H9 (cell line): ENCODE measurements at regions not wholly inside any gene's neighbourhood (a gene's known extent, or its start where the extent isn't known, plus 50 kb on each side); places are given as distances from the start of the nearest gene placed in this dataset.

Experiments
- DNase-seq: peaks from one replicate; pipeline ENCODE4 v3.0.0-alpha.2; 2017
- H2AFZ ChIP-seq: one replicate; pipeline ENCODE4 v1.6.1; 2013; ENCODE audit warnings: mild to moderate bottlenecking, low read length, control low read depth, moderate library complexity
- H2AK5ac ChIP-seq: 2 replicates; pipeline ENCODE4 v1.6.1; 2013; ENCODE audit warnings: low read length, control low read depth, mixed read lengths; ENCODE audit not compliant: insufficient read length
- H2BK120ac ChIP-seq: one replicate; pipeline ENCODE4 v1.6.1; 2013; ENCODE audit warnings: low read depth, mild to moderate bottlenecking, low read length, control low read depth, inconsistent platforms; ENCODE audit not compliant: poor library complexity, severe bottlenecking
- H2BK12ac ChIP-seq: 2 replicates; pipeline ENCODE4 v1.6.1; 2013; ENCODE audit warnings: low read length, control low read depth, mixed read lengths, low read depth; ENCODE audit not compliant: insufficient read length
- H2BK15ac ChIP-seq: 2 replicates; pipeline ENCODE4 v1.6.1; 2013; ENCODE audit warnings: low read depth, low read length, control low read depth
- H2BK20ac ChIP-seq: one replicate; pipeline ENCODE4 v1.6.1; 2013; ENCODE audit warnings: low read depth, mild to moderate bottlenecking, low read length, control low read depth, inconsistent platforms; ENCODE audit not compliant: poor library complexity, severe bottlenecking
- H2BK5ac ChIP-seq: 2 replicates; pipeline ENCODE4 v1.6.1; 2013; ENCODE audit warnings: low read length, control low read depth, mixed read lengths; ENCODE audit not compliant: insufficient read length
- H3K14ac ChIP-seq: 2 replicates; pipeline ENCODE4 v1.6.1; 2013; ENCODE audit warnings: low read length, control low read depth; ENCODE audit not compliant: insufficient read depth
- H3K18ac ChIP-seq: 2 replicates; pipeline ENCODE4 v1.6.1; 2013; ENCODE audit warnings: low read depth, mild to moderate bottlenecking, mixed read lengths, low read length, control low read depth; ENCODE audit not compliant: insufficient read length
- H3K23ac ChIP-seq: 2 replicates; pipeline ENCODE4 v1.6.1; 2013; ENCODE audit warnings: low read length, control low read depth, mixed read lengths, low read depth; ENCODE audit not compliant: insufficient read length
- H3K23me2 ChIP-seq: 2 replicates; pipeline ENCODE4 v1.6.1; 2013; ENCODE audit warnings: low read depth, mild to moderate bottlenecking, mixed read lengths, low read length, control low read depth; ENCODE audit not compliant: insufficient read length, poor library complexity, severe bottlenecking
- H3K27ac ChIP-seq: 2 replicates; pipeline ENCODE4 v1.5.1; 2013; ENCODE audit warnings: low read length, control low read depth, mixed read lengths, low read depth; ENCODE audit not compliant: insufficient read length
- H3K27me3 ChIP-seq: 2 replicates; pipeline ENCODE4 v1.6.1; 2013; ENCODE audit warnings: low read length, control low read depth, inconsistent platforms; ENCODE audit not compliant: insufficient read depth
- H3K4ac ChIP-seq: 2 replicates; pipeline ENCODE4 v1.6.1; 2013; ENCODE audit warnings: low read depth, mild to moderate bottlenecking, control low read depth, inconsistent platforms, low read length, moderate library complexity
- H3K4me1 ChIP-seq: 2 replicates; pipeline ENCODE4 v1.6.1; 2013; ENCODE audit warnings: low read length, control low read depth, inconsistent platforms; ENCODE audit not compliant: insufficient read depth
- H3K4me2 ChIP-seq: 2 replicates; pipeline ENCODE4 v1.6.1; 2013; ENCODE audit warnings: low read length, control low read depth, mixed read lengths; ENCODE audit not compliant: insufficient read length, insufficient read depth
- H3K56ac ChIP-seq: 2 replicates; pipeline ENCODE4 v1.6.1; 2013; ENCODE audit warnings: low read depth, mild to moderate bottlenecking, mixed read lengths, low read length, control low read depth; ENCODE audit not compliant: insufficient read length
- H3K79me1 ChIP-seq: 2 replicates; pipeline ENCODE4 v1.6.1; 2013; ENCODE audit warnings: low read depth, mild to moderate bottlenecking, moderate library complexity, low read length, control low read depth, inconsistent platforms; ENCODE audit not compliant: insufficient read depth, poor library complexity, severe bottlenecking
- H3K79me2 ChIP-seq: 2 replicates; pipeline ENCODE4 v1.6.1; 2013; ENCODE audit warnings: low read length, control low read depth, inconsistent platforms; ENCODE audit not compliant: insufficient read depth
- H3K9ac ChIP-seq: 2 replicates; pipeline ENCODE4 v1.6.1; 2013; ENCODE audit warnings: low read length, control low read depth, mixed read lengths; ENCODE audit not compliant: insufficient read length; ENCODE audit errors: extremely low read depth
- H3K9me3 ChIP-seq: one replicate; pipeline ENCODE4 v1.6.1; 2013; ENCODE audit warnings: low read depth, low read length, inconsistent platforms; ENCODE audit not compliant: control insufficient read depth
- H3T11ph ChIP-seq: one replicate; pipeline ENCODE4 v1.6.1; 2013; ENCODE audit warnings: mild to moderate bottlenecking, low read length, control low read depth, inconsistent platforms
- H4K20me1 ChIP-seq: one replicate; pipeline ENCODE4 v1.6.1; 2013; ENCODE audit not compliant: control insufficient read depth, insufficient read length, insufficient read depth
- H4K5ac ChIP-seq: 2 replicates; pipeline ENCODE4 v1.6.1; 2013; ENCODE audit warnings: low read depth, mild to moderate bottlenecking, mixed read lengths, low read length, control low read depth; ENCODE audit not compliant: insufficient read length
- H4K8ac ChIP-seq: replicated peaks from 2 replicates; pipeline ENCODE4 v1.6.1; 2013; ENCODE audit warnings: low read length, control low read depth, mixed read lengths, low read depth; ENCODE audit not compliant: insufficient read length
- H4K91ac ChIP-seq: 2 replicates; pipeline ENCODE4 v1.6.1; 2013; ENCODE audit warnings: low read depth, mild to moderate bottlenecking, moderate library complexity, mixed read lengths, low read length, control low read depth; ENCODE audit not compliant: insufficient read length
- H3K27ac Mint-ChIP-seq, 3 experiments: 2 replicates in 2 of 3; 3 replicates in 1 of 3; pipeline ENCODE4 v1.8.0; 2020 to 2021; ENCODE audit warnings: mixed read lengths in 3 of 3, mild to moderate bottlenecking in 1 of 3, moderate library complexity in 1 of 3
- H3K27me3 Mint-ChIP-seq: 2 replicates; pipeline ENCODE4 v1.8.0; 2021; ENCODE audit warnings: low read depth, mild to moderate bottlenecking, moderate library complexity, mixed read lengths
- H3K36me3 Mint-ChIP-seq, 3 experiments: 2 replicates in 2 of 3; 3 replicates in 1 of 3; pipeline ENCODE4 v1.8.0; 2020 to 2021; ENCODE audit warnings: low read depth in 3 of 3, mixed read lengths in 3 of 3; ENCODE audit not compliant: insufficient read depth in 1 of 3
- H3K4me1 Mint-ChIP-seq, 2 experiments: 2 replicates each; pipeline ENCODE4 v1.8.0; 2020; ENCODE audit warnings: mixed read lengths in 2 of 2
- H3K4me3 Mint-ChIP-seq, 2 experiments: 2 replicates in 1 of 2; 3 replicates in 1 of 2; pipeline ENCODE4 v1.8.0; 2020 to 2021; ENCODE audit warnings: mild to moderate bottlenecking in 2 of 2, mixed read lengths in 2 of 2, moderate library complexity in 1 of 2
- H3K9me3 Mint-ChIP-seq, 2 experiments: 2 replicates in 1 of 2; 3 replicates in 1 of 2; pipeline ENCODE4 v1.8.0; 2020; ENCODE audit warnings: mild to moderate bottlenecking in 2 of 2, mixed read lengths in 2 of 2, moderate library complexity in 1 of 2
- CTCF ChIP-seq: fragments of 200-600 bp; sonication (generic); conservative IDR thresholded peaks from 3 replicates; pipeline ENCODE4 v1.8.0; 2021; ENCODE audit warnings: antibody characterized with exemption, mild to moderate bottlenecking
- WGBS: extraction: QIAGEN DNeasy Blood & Tissue Kit; methylation state at CpG from one replicate; pipeline ENCODE4 v1.1.7; 2013; ENCODE audit warnings: missing lambda C conversion rate, low lambda C conversion rate, mixed read lengths; ENCODE audit not compliant: insufficient read length; ENCODE audit errors: extremely low coverage; 5-methylcytosine and 5-hydroxymethylcytosine counted together

GRCh38 chr4:184568770-184569169, 80.5 kb downstream of the CASP3 start:
- H3K23ac ChIP-seq, result no peak overlapping the region
- no peak overlapping the region for H3K14ac ChIP-seq
- no CpG with 5 or more reads among the region's 6 CpGs for WGBS
- H3K9ac ChIP-seq, result no peak overlapping the region
- H3K56ac ChIP-seq, result no peak overlapping the region
- H2BK20ac ChIP-seq, result no peak overlapping the region
- no peak overlapping the region for H2AFZ ChIP-seq
- H3K4me2 ChIP-seq, result no peak overlapping the region
- H4K5ac ChIP-seq, result no peak overlapping the region
- no peak overlapping the region for H3K27ac Mint-ChIP-seq
- no peaks in the 10 kb centered on the region for H4K20me1 ChIP-seq
- peaks cover 12 to 18% of the 10 kb centered on the region in 2 experiments for H3K9me3 Mint-ChIP-seq
- H4K91ac ChIP-seq, result no peak overlapping the region
- H3K4me1 Mint-ChIP-seq, result peaks cover 10 to 11% of the 10 kb centered on the region in 2 experiments
- H3K27me3 Mint-ChIP-seq, result no peaks in the 10 kb centered on the region
- no peak overlapping the region for H2BK12ac ChIP-seq
- no peak overlapping the region for H2BK15ac ChIP-seq
- no peaks in the 10 kb centered on the region for H3K79me2 ChIP-seq
- no peak overlapping the region for H3K18ac ChIP-seq
- H3K27me3 ChIP-seq, result no peaks in the 10 kb centered on the region
- DNase-seq, result no peak
- no peak overlapping the region for H3K4ac ChIP-seq
- no peaks in the 10 kb centered on the region for H3K79me1 ChIP-seq
- TF ChIP-seq CTCF, result no peak
- H3K23me2 ChIP-seq, result no peaks in the 10 kb centered on the region
- H3K9me3 ChIP-seq, result no peaks in the 10 kb centered on the region
- no peak overlapping the region for H2BK120ac ChIP-seq
- H3K36me3 Mint-ChIP-seq, result peaks cover 2 to 10% (median 4%) of the 10 kb centered on the region in 3 experiments; a peak in 6 of 7 replicates
- H4K8ac ChIP-seq, result no peak overlapping the region
- H2BK5ac ChIP-seq, result no peak overlapping the region
- no peak overlapping the region for H3T11ph ChIP-seq
- no peak overlapping the region for H3K4me3 Mint-ChIP-seq
- no peak overlapping the region for H3K27ac ChIP-seq
- H2AK5ac ChIP-seq, result no peak overlapping the region
- H3K4me1 ChIP-seq, result no peaks in the 10 kb centered on the region; the same call in 1 of the 2 replicates
